Parathyroid adenoma (tissue), 2 donors: ENCODE measurements at regions not wholly inside any gene's neighbourhood (a gene's known extent, or its start where the extent isn't known, plus 50 kb on each side); places are given as distances from the start of the nearest gene placed in this dataset.
A peak's percentile ranks its signal among the peaks of the same experiment; 100 is the strongest.

Experiments
- H2AFZ ChIP-seq: fragments of 300-600 bp; sonication (generic); one replicate; pipeline ENCODE4 v1.7.0; 2017; ENCODE audit warnings: antibody characterized with exemption, mild to moderate bottlenecking
- H3K27ac ChIP-seq: fragments of 300-600 bp; sonication (generic); one replicate; pipeline ENCODE4 v1.7.0; 2017
- H3K27me3 ChIP-seq: fragments of 300-600 bp; sonication (generic); one replicate; pipeline ENCODE4 v1.7.0; 2017; ENCODE audit warnings: low read length; ENCODE audit not compliant: control insufficient read depth, insufficient read depth
- H3K36me3 ChIP-seq: fragments of 300-600 bp; sonication (generic); one replicate; pipeline ENCODE4 v1.7.0; 2017; ENCODE audit warnings: low read length; ENCODE audit not compliant: control insufficient read depth, insufficient read depth
- H3K4me1 ChIP-seq: fragments of 300-600 bp; sonication (generic); one replicate; pipeline ENCODE4 v1.7.0; 2017; ENCODE audit warnings: control low read depth
- H3K4me2 ChIP-seq: fragments of 300-600 bp; sonication (generic); one replicate; pipeline ENCODE4 v1.7.0; 2017; ENCODE audit warnings: low read length
- H3K4me3 ChIP-seq: fragments of 300-600 bp; sonication (generic); one replicate; pipeline ENCODE4 v1.7.0; 2017; ENCODE audit warnings: low read depth, low read length
- H3K79me2 ChIP-seq: fragments of 300-600 bp; sonication (generic); one replicate; pipeline ENCODE4 v1.7.0; 2017; ENCODE audit warnings: control low read depth
- H3K9ac ChIP-seq: fragments of 300-600 bp; sonication (generic); one replicate; pipeline ENCODE4 v1.7.0; 2017; ENCODE audit warnings: mild to moderate bottlenecking
- H3K9me3 ChIP-seq: fragments of 300-600 bp; sonication (generic); one replicate; pipeline ENCODE4 v1.7.0; 2017; ENCODE audit warnings: low read length; ENCODE audit not compliant: control insufficient read depth
- TF ChIP-seq, protein P1 (sequence below): fragments of 300-600 bp; sonication (generic); IDR thresholded peaks from one replicate; pipeline ENCODE4 v1.7.0; 2017; ENCODE audit warnings: antibody characterized with exemption, mild to moderate bottlenecking
- donor health status: primary hyperparathyroidism.

DNA sequence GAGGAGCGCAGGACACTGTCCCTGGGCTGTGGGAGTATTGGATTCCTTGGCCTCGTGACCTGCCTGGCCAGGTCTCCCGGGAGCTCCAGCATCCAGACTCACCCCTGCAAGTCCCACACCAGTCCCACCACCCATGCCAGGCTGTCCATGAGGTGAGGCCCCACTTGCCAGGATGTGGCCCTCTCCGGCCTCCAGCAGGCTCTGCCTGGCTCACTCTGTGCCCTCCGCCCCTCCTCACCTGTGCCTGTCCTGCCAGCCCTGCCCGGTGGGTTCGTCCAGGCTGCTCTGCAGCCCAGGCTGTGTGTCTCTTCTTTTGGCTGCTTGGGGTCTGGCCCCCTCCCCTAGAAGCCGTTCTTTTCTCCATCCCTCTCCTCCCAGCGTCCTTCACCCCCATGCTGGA lies 436.8 kb upstream of the MYT1L start:
- Histone ChIP-seq H3K27me3 (no peaks in the 10 kb centered on the region), H3K9ac (no peak overlapping the region), H3K79me2 (no peaks in the 10 kb centered on the region), H3K36me3 (no peaks in the 10 kb centered on the region), H3K4me3 (no peak overlapping the region), H3K4me1 (peaks cover 35% of the 10 kb centered on the region), H3K27ac (no peak overlapping the region), H2AFZ (no peak overlapping the region), H3K9me3 (no peaks in the 10 kb centered on the region), H3K4me2 (no peak overlapping the region)
- TF ChIP-seq, protein P1, sequence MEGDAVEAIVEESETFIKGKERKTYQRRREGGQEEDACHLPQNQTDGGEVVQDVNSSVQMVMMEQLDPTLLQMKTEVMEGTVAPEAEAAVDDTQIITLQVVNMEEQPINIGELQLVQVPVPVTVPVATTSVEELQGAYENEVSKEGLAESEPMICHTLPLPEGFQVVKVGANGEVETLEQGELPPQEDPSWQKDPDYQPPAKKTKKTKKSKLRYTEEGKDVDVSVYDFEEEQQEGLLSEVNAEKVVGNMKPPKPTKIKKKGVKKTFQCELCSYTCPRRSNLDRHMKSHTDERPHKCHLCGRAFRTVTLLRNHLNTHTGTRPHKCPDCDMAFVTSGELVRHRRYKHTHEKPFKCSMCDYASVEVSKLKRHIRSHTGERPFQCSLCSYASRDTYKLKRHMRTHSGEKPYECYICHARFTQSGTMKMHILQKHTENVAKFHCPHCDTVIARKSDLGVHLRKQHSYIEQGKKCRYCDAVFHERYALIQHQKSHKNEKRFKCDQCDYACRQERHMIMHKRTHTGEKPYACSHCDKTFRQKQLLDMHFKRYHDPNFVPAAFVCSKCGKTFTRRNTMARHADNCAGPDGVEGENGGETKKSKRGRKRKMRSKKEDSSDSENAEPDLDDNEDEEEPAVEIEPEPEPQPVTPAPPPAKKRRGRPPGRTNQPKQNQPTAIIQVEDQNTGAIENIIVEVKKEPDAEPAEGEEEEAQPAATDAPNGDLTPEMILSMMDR = no peak

DNA sequence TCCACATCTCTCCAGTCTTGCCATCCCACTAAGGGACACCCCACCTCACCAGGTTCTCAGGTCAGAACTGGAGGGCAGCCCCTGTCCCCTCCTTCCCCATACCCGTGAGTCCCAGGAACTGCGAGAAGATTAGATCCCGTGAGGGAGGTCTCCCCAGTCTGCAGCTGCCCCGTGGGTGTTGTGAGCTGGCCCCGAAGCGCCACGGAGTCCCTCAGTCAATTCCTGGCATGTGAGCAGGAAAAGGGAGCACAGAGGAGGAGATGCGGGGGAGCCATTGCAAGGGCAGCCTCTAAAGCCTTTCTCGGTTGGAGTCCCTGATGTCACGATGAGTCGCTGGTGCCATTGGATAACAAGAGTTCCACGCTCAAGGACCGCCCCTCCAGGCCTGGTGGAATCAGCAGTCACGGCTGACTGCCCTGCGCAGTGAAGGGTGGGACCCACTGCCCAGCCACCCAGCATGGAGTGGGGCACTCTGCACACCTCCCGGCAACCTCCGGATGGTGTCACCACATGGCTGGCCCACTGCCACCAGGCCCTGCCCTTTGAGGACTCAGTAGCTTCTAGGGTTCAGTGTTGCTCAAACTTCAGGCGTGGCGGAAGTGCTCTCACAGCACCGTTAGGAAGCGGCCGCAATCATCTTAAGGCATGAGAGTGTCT lies 434.9 kb upstream of the MYT1L start:
- no peaks in the 10 kb centered on the region for H3K36me3 ChIP-seq
- H3K79me2 ChIP-seq = no peaks in the 10 kb centered on the region
- no peaks in the 10 kb centered on the region for H3K9me3 ChIP-seq
- H3K4me2 ChIP-seq = no peak overlapping the region
- TF ChIP-seq, protein P1 = no peak
- no peak overlapping the region for H3K4me3 ChIP-seq
- no peak overlapping the region for H3K27ac ChIP-seq
- no peak overlapping the region for H2AFZ ChIP-seq
- no peak overlapping the region for H3K9ac ChIP-seq
- peaks cover 42% of the 10 kb centered on the region for H3K4me1 ChIP-seq
- H3K27me3 ChIP-seq = no peaks in the 10 kb centered on the region

DNA sequence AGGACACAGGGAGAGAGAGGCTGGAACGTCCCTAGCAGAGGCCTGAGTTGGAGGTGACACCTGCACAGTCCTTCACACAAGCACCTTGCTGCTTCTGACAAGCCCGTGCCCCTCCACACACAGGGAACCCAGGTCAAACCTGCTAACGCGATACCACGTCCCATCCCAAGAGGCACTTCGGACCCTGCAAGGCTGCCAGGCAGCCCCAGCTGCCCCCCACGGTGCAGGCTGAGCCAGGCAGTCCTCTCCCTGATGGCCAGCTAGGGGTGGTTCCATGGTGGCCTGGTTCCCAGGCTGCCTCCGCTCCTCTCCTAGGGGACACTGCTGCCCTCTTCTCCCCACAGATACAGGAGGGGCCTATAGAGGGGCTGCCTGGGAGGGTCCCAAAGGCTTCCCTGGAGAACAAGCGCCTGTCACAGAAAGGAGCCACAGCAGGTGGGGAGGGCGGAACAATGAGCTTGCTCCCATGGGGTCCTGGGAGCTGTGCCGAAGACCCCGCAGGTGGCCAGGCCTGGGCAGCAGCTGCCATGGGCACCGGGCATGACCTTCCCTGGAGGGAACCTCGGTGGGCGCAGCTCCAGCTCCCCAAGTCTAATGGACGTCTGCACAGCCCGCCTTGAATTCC lies 434.2 kb upstream of the MYT1L start:
- no peaks in the 10 kb centered on the region for H3K9me3 ChIP-seq
- peak overlapping the region; percentile 99 for H3K27ac ChIP-seq
- no peaks in the 10 kb centered on the region for H3K36me3 ChIP-seq
- peak overlapping the region; percentile 88 for H2AFZ ChIP-seq
- H3K79me2 ChIP-seq = no peaks in the 10 kb centered on the region
- no peak overlapping the region for H3K9ac ChIP-seq
- no peak overlapping the region for H3K4me2 ChIP-seq
- TF ChIP-seq, protein P1 = no peak
- H3K4me3 ChIP-seq = no peak overlapping the region
- peaks cover 40% of the 10 kb centered on the region for H3K4me1 ChIP-seq
- H3K27me3 ChIP-seq = no peaks in the 10 kb centered on the region

DNA sequence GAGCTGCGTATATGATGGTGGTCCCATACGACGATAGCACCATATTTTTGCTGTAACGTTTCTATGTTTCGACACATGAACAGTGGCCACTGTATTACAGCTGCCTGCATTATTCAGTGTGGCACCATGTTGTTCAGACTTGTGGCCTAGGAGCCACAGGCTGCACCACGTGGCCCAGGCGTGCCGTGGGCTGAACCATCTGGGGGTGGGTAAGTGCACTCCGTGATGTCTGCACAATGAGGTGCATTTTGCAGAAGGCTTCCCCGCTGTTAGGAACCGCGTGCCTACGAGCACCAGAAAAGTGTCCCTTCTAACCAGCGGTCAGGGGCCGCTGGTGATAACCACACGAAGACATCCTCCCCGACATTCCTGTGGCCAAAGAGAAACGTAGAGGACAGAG lies 433.7 kb upstream of the MYT1L start:
- H2AFZ ChIP-seq = peak overlapping the region; percentile 88
- H3K4me2 ChIP-seq = no peak overlapping the region
- peak overlapping the region; percentile 99 for H3K27ac ChIP-seq
- no peak overlapping the region for H3K4me3 ChIP-seq
- no peaks in the 10 kb centered on the region for H3K36me3 ChIP-seq
- no peak overlapping the region for H3K9ac ChIP-seq
- H3K27me3 ChIP-seq = no peaks in the 10 kb centered on the region
- TF ChIP-seq, protein P1 = no peak
- peaks cover 34% of the 10 kb centered on the region for H3K4me1 ChIP-seq
- no peaks in the 10 kb centered on the region for H3K79me2 ChIP-seq
- H3K9me3 ChIP-seq = no peaks in the 10 kb centered on the region

DNA sequence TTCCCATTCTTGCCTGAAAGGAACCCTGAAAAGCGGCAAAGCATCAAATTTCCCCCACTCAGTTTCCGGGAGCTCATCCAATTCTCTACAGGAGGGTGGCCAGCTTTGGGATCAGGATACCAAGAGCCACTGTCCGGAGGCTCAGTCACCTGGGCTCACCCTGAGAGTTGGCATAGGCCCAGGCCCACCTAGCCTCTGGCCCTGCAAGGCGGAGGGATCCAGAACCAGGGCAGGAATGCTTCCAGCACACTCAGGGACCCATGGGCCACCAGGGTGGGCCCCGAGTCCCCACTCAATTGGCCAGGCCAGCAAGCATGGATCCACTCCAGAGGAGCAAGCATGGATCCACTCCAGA lies 432.9 kb upstream of the MYT1L start:
- Histone ChIP-seq H3K36me3 (no peaks in the 10 kb centered on the region), H3K4me3 (no peak overlapping the region), H2AFZ (peak overlapping the region; percentile 88), H3K4me2 (peak overlapping the region; percentile 39), H3K9ac (no peak overlapping the region), H3K27ac (peak overlapping the region; percentile 99), H3K79me2 (no peaks in the 10 kb centered on the region), H3K27me3 (no peaks in the 10 kb centered on the region), H3K9me3 (no peaks in the 10 kb centered on the region), H3K4me1 (peaks cover 32% of the 10 kb centered on the region)
- TF ChIP-seq, protein P1 = no peak
